ENCODE measurements at regions not wholly inside any gene's neighbourhood (a gene's known extent, or its start where the extent isn't known, plus 50 kb on each side); places are given as distances from the start of the nearest gene placed in this dataset.
"Not testable (repeated sequence)": the region's sequence is repeated elsewhere in the genome, so short reads cannot be mapped to it uniquely, and the experiment has no call there.

GRCh38 chr4:54597678-54598077 is 60.1 kb upstream of the KIT start:
- H3K36me3 Mint-ChIP-seq; H3K27ac Mint-ChIP-seq; POLR2A ChIA-PET; H3K4me3 Mint-ChIP-seq; H3K27me3 Mint-ChIP-seq; H3K9me3 Mint-ChIP-seq; ATAC-seq (ENCODE audit: low read depth); H3K4me1 Mint-ChIP-seq; DNase-seq: not testable (repeated sequence)

DNA sequence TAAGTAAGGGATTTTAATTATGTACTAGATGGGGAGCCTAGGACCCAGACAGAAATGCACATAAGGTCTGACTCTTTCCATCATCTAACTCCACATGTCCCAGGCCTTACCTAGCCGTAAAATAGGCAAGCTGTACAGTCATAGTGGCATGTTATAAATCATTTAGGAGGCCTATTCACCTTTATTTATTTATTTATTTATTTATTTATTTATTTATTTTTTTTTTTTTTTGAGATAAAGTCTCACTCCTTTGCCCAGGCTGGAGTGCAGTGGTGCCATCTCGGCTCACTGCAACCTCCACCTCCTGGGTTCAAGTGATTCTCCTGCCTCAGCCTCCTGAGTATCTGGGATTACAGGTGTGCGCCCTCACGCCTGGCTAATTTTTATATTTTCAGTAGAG is 55.6 kb upstream of the KIT start:
- H3K4me1 Mint-ChIP-seq; H3K4me3 Mint-ChIP-seq; ATAC-seq (ENCODE audit: low read depth); POLR2A ChIA-PET; H3K27me3 Mint-ChIP-seq; DNase-seq; H3K9me3 Mint-ChIP-seq; H3K27ac Mint-ChIP-seq; H3K36me3 Mint-ChIP-seq: not testable (repeated sequence)

DNA sequence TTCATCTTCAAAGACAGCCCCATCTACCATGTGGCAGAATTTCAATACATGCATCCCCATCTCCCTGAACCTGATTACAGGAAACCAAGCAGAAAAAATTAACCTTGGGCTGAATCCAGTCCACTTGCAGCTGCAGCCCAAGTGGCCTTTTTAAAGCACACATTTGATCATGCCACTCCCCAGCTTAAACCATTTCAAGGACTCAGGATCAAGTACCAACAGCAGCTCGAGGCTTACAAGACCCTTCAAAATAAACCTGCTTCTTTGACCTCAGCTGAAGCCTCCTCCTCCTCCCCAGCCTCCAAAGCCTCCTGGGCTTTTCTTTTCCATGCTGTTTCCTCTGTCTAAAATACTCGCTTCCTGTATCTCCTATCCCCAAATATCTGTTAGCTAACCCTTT is 50.7 kb upstream of the KIT start:
- Mint-ChIP-seq H3K36me3 (no peaks in the 10 kb centered on the region), H3K27me3 (no peaks in the 10 kb centered on the region), H3K4me3 (no peak overlapping the region), H3K4me1 (no peaks in the 10 kb centered on the region), H3K9me3 (no peaks in the 10 kb centered on the region), H3K27ac (no peak overlapping the region)
- ATAC-seq (ENCODE audit: low read depth) (no peak), DNase-seq (no peak)
- POLR2A ChIA-PET = no interaction called here

DNA sequence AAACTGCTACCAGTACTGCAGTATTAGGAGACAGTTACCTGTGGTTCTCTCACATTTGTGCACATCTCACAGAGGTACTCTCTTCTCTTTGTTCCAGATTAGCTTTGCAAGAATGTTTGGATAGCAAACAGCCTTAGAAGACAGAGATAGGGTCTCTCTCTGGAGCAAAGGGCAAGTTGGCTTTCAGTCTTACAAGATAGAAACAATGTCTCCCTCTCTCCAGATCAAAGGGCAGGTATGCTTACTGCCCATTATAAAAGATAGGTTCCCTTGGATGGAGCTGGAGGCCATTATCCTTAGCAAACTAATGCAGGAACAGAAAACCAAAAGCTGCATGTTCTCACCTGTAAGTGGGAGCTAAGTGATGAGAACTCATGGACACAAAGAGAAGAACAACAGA is 50.2 kb upstream of the KIT start:
- no peak overlapping the region for H3K27ac Mint-ChIP-seq
- no peaks in the 10 kb centered on the region for H3K9me3 Mint-ChIP-seq
- no peak overlapping the region for H3K4me3 Mint-ChIP-seq
- ATAC-seq (ENCODE audit: low read depth) (no peak), DNase-seq (no peak)
- POLR2A ChIA-PET = no interaction called here
- H3K27me3 Mint-ChIP-seq = no peaks in the 10 kb centered on the region
- no peaks in the 10 kb centered on the region for H3K4me1 Mint-ChIP-seq
- no peaks in the 10 kb centered on the region for H3K36me3 Mint-ChIP-seq

All from activated naive CD8-positive, alpha-beta T cell treated with anti-CD3 and anti-CD28 coated beads, Interleukin-2, amount 10 ng/mL, durations not matched to agents 7 days and 5 days (primary cell).